GF-D8 (cell line): ENCODE measurements at regions not wholly inside any gene's neighbourhood (a gene's known extent, or its start where the extent isn't known, plus 50 kb on each side); places are given as distances from the start of the nearest gene placed in this dataset.
A peak's percentile ranks its signal among the peaks of the same experiment; 100 is the strongest.
"Not testable (repeated sequence)": the region's sequence is repeated elsewhere in the genome, so short reads cannot be mapped to it uniquely, and the experiment has no call there.

Experiments used
- DNase-seq: peaks from one replicate; lab custom pipeline; 2025; lab: John Stamatoyannopoulos, UW

GRCh38 chr9:24846248-24846912, 300.7 kb upstream of the IZUMO3 start:
- DNase-seq = no peak

GRCh38 chr9:24844217-24844616, 298.5 kb upstream of the IZUMO3 start:
- DNase-seq = no peak

DNA sequence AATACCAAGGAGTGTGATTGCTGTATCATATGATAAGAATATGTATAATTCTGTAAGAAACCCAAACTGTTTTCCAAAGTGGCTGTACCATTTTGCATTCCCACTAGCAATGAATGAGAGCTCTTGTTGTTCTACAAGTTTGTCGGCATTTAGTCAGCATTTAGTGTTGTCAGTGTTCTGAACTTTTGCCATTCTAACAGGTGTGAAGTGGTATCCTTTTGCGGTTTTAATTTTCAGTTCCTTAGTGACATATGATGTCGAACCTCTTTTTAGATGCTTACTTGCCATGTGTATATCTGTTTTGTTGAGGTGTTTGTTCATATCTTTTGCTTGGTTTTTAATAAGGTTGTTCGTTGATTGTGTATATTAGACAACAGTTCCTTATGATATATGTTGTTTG, 296.3 kb upstream of the IZUMO3 start:
- DNase-seq = no peak

DNA sequence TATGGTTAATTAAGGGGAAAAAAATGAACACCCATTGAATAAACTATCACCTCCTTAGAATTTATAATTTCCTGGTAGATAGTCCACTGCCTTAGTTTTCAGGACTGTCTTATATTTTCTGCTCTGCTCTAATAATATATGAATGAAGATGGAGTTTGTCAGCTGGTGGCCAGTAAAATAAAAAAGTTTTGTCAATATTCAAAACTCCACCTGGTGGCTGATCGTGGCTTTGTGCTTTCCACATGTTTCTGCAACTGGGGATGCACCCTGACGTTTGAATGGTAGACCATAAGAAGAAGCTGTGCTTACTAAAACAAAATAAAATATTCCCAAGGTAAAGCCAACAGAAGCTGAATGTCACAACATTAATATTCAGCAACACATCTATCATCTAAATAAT, 286.6 kb upstream of the IZUMO3 start:
- no peak for DNase-seq

DNA sequence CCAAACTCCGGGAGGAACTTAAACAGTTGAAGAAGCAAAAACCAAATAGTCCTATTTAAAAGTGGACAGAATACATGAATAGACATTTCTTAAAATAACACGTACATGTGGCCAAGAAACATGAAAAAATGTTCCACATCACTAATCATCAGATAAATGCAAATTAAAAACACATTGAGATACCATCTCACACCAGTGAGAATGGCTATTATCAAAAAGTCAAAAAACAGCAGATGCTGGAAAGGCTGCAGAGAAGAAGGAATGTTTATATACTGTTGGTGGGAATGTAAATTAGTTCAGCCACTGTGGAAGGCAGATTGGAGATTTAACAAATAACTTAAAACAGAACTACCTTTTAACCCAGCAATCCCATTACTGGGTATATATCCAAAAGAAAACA, 283.0 kb upstream of the IZUMO3 start:
- DNase-seq = no peak

DNA sequence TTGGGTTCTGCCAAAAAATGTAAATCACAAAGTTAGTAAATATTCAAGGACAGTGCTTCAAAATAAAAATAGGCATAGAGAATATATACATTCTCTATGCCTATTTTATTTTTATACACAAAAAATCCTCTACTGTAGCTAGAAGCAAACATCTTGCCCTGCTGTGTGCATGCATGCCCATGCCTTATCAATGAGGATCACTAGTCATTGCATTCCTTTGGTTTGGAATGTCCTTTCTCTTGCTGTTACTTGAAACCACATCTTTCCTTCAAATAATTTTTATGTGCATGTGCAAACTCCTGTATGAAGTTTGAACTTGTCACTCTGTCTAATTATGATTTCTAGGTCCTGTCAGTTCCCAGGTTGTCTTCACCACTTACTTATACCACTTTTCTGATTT, 278.9 kb upstream of the IZUMO3 start:
- no peak for DNase-seq

GRCh38 chr9:24820196-24820595, 274.5 kb upstream of the IZUMO3 start:
- DNase-seq = no peak

GRCh38 chr9:24817756-24818155, 272.1 kb upstream of the IZUMO3 start:
- DNase-seq = peak; percentile 1

- DNase-seq = no peak
Measured at GRCh38 chr9:24816006-24816405, 270.3 kb upstream of the IZUMO3 start.

DNA sequence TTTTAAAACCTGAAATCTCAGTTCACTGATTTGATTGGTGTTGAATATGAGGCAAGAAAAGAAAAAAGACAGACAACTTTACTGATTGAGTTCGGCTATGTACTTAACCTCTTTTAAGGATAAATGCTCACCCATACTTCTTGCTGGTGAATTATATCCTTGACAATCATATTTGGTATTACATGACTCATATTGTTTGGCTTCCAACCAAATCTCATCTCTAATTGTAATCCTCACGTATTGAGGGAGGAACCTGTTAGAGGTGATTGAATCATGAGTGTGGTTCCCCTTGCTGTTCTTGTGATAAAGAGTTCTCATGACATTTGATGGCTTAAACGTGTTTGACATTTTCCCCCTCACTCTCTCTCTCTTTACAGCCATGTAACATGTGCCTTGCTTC, 255.6 kb upstream of the IZUMO3 start:
- DNase-seq = no peak

GRCh38 chr9:24793787-24794186, 248.1 kb upstream of the IZUMO3 start:
- no peak for DNase-seq

GRCh38 chr9:24776226-24776625, 230.5 kb upstream of the IZUMO3 start:
- no peak for DNase-seq

- not testable (repeated sequence) for DNase-seq
Measured at GRCh38 chr9:24774199-24774598, 228.5 kb upstream of the IZUMO3 start.

- DNase-seq = no peak
Measured at GRCh38 chr9:24766081-24766480, 220.4 kb upstream of the IZUMO3 start.

- DNase-seq = no peak
Measured at GRCh38 chr9:24765025-24765756, 219.5 kb upstream of the IZUMO3 start.

DNA sequence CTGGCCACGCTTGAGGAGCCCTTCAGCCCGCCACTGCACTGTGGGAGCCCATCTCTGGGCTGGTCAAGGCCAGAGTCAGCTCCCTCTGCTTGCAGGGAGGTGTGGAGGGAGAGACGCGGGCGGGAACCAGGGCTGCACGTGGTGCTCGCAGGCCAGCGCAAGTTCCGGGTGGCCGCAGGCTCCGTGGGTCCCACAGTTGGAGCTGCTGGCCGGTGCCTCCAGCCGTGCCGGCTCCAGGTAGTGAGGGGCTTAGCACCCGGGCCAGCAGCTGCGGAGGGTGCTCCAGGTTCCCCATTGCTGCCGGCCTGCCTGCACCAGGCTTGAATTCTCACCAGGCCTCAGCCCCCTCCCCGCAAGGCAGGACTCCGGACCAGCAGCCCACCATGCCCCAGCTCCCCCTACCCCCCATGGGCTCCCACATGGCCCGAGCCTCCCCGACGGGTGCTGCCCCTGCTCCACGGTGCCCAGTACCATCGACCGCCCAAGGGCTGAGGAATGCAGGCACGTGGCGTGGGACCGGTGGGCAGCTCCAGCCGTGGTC, 192.8 kb upstream of the IZUMO3 start:
- no peak for DNase-seq

GRCh38 chr9:24731754-24732153, 186.1 kb upstream of the IZUMO3 start:
- DNase-seq = no peak

- no peak for DNase-seq
Measured at GRCh38 chr9:24721621-24722020, 175.9 kb upstream of the IZUMO3 start.

DNA sequence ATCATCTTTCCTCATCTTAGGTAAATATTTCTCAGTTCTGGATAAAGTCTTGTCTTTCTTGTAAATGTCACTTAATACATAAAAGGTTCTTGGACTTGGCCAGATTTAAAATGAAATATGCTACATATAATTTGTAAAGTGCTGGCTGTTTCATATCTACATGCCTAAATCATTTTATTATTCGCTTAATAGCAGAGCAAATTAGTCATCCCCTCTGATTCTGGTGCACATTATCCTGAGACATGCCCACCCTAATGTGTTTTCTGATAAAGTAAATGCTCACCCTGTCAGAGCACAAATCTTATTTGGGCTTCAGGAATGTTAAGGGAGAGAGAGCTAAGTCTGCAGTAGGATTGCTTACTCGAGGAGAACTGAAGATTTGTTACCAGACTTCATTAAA, 166.5 kb upstream of the IZUMO3 start:
- no peak for DNase-seq

DNA sequence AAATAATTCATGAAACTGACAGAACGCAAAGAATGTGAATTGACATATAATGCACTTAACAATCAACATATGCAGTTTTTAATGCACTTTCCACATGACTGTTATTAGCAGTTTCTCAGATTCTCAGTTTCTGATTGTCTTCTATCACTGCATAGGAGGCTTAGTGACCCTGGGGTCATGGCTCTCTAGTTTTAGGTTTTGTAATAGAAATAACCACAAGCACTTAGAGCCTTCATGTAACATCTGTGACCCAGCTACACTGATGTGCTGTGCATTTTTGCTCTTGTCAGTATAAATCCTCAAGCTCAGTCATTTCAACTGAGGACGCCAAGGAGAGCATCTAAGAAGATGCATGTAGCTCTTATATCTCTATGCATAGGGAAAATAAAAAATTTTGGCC, 163.1 kb upstream of the IZUMO3 start:
- no peak for DNase-seq

DNA sequence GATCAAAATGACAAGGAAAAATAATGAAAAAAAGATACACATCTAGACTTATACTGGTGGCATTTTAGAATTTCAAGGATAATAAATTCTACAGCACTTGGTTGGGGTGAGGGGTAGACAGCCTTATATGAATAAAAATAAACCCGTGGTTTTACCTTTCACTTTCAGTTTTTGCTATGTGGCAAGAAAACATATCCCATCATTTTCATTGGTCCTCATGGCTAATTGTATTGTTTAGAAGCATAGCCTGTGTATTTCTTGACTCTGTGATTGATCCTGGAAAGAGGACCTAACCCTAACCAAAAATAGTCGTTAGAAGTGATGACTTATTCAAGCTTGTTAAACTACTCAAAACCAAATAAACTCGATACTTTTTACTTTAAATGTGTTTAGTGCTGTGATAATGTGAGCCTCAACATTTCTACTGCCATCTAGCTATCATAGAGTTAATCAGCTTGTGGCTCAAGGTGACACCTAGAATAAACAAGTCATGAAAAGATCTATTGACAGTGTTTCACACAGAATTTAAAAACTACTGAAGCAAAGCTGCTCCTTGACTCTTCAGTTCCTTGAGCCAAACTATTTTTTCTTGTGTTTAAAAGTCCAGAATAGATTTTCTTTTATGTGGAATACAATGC, 153.3 kb upstream of the IZUMO3 start:
- no peak for DNase-seq

DNA sequence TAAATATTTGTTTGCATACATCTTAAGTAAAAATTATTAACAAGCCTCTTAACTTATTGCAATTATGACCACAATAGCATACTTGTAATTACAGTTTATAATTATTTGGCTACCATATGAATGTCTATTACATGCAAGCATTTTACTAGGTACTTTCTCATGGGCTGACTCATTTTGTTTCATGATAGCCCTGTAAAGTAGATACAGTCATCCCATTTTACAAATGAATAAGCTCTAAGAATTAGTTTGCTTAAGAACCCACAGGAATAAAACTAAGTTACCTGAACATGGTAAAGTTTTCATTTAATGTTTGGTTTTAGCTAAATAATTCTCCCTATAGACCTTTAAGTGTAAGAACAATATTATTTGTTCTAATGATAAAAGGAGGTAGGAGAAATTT, 126.6 kb upstream of the IZUMO3 start:
- no peak for DNase-seq

DNA sequence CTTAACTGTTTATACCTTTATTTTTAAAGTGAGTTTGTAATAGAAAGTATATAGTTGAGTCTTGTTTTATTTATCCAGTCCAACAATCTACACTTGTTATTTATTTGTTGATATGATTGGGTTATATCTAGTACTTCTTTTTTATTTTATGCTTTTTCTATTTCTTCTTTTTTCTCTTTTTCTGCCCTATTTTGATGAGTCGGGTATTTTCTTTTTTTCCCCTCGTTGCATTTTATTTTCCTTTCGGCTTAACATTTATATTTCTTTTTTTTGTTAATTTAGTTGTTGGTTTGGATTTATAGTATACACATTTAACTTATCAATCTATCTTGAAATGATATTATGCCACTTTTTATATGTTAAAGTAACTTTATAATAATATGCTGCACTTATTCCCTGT, 111.7 kb upstream of the IZUMO3 start:
- no peak for DNase-seq
